ENCODE measurements at regions not wholly inside any gene's neighbourhood (a gene's known extent, or its start where the extent isn't known, plus 50 kb on each side); places are given as distances from the start of the nearest gene placed in this dataset.
A peak's percentile ranks its signal among the peaks of the same experiment; 100 is the strongest.
"Not testable (repeated sequence)": the region's sequence is repeated elsewhere in the genome, so short reads cannot be mapped to it uniquely, and the experiment has no call there.

GRCh38 chr2:89233931-89234330, 542.5 kb downstream of the RPIA start:
- not testable (repeated sequence) for DNase-seq (ENCODE audit: low read depth)

GRCh38 chr2:89234818-89235466, 543.5 kb downstream of the RPIA start:
- DNase-seq (ENCODE audit: low read depth), result not testable (repeated sequence)

More at GRCh38 chr2:89233931-89234330, 542.5 kb downstream of the RPIA start:
- H3K4me3 ChIP-seq (ENCODE audit: control insufficient read depth, low read depth, low read length), result not testable (repeated sequence)

GRCh38 chr2:89236832-89237450, 545.5 kb downstream of the RPIA start:
- H3K4me3 ChIP-seq (ENCODE audit: control insufficient read depth, low read depth, low read length); DNase-seq (ENCODE audit: low read depth): not testable (repeated sequence)

More at GRCh38 chr2:89234818-89235466, 543.5 kb downstream of the RPIA start:
- H3K4me3 ChIP-seq (ENCODE audit: control insufficient read depth, low read depth, low read length), result not testable (repeated sequence)

GRCh38 chr2:89237783-89238182, 546.3 kb downstream of the RPIA start:
- not testable (repeated sequence) for H3K4me3 ChIP-seq (ENCODE audit: control insufficient read depth, low read depth, low read length); DNase-seq (ENCODE audit: low read depth)

GRCh38 chr2:89243114-89243700, 551.7 kb downstream of the RPIA start:
- peak; percentile 17 for TF ChIP-seq CTCF (conservative IDR thresholded peaks at IDR 0.05; ENCODE audit: control insufficient read depth, insufficient read depth, low read depth, low read length)
- not testable (repeated sequence) for H3K4me3 ChIP-seq (ENCODE audit: control insufficient read depth, low read depth, low read length)
- DNase-seq (ENCODE audit: low read depth), result peak; percentile 16

- DNase-seq (ENCODE audit: low read depth), result not testable (repeated sequence)
Observed at GRCh38 chr2:89244407-89244806, 552.9 kb downstream of the RPIA start.

GRCh38 chr2:89245478-89245877, 554.0 kb downstream of the RPIA start:
- not testable (repeated sequence) for DNase-seq (ENCODE audit: low read depth); H3K4me3 ChIP-seq (ENCODE audit: control insufficient read depth, low read depth, low read length)

More at GRCh38 chr2:89244407-89244806, 552.9 kb downstream of the RPIA start:
- H3K4me3 ChIP-seq (ENCODE audit: control insufficient read depth, low read depth, low read length), result not testable (repeated sequence)

GRCh38 chr2:89246027-89246426, 554.6 kb downstream of the RPIA start:
- DNase-seq (ENCODE audit: low read depth); H3K4me3 ChIP-seq (ENCODE audit: control insufficient read depth, low read depth, low read length): not testable (repeated sequence)

GRCh38 chr2:89246620-89247019, 555.1 kb downstream of the RPIA start:
- peak; percentile 78 for DNase-seq (ENCODE audit: low read depth)
- H3K4me3 ChIP-seq (ENCODE audit: control insufficient read depth, low read depth, low read length), result not testable (repeated sequence)

GRCh38 chr2:89255013-89255412, 563.5 kb downstream of the RPIA start:
- not testable (repeated sequence) for DNase-seq (ENCODE audit: low read depth); H3K4me3 ChIP-seq (ENCODE audit: control insufficient read depth, low read depth, low read length)

GRCh38 chr2:89273443-89273842, 582.0 kb downstream of the RPIA start:
- DNase-seq (ENCODE audit: low read depth); H3K4me3 ChIP-seq (ENCODE audit: control insufficient read depth, low read depth, low read length): not testable (repeated sequence)

- not testable (repeated sequence) for DNase-seq (ENCODE audit: low read depth); H3K4me3 ChIP-seq (ENCODE audit: control insufficient read depth, low read depth, low read length)
Observed at GRCh38 chr2:89280536-89280935, 589.1 kb downstream of the RPIA start.

GRCh38 chr2:89286448-89287080, 595.1 kb downstream of the RPIA start:
- H3K4me3 ChIP-seq (ENCODE audit: control insufficient read depth, low read depth, low read length); DNase-seq (ENCODE audit: low read depth): not testable (repeated sequence)

- H3K4me3 ChIP-seq (ENCODE audit: control insufficient read depth, low read depth, low read length), result not testable (repeated sequence)
Observed at GRCh38 chr2:89287084-89287483, 595.6 kb downstream of the RPIA start.

GRCh38 chr2:89291717-89292298, 600.3 kb downstream of the RPIA start:
- not testable (repeated sequence) for H3K4me3 ChIP-seq (ENCODE audit: control insufficient read depth, low read depth, low read length); DNase-seq (ENCODE audit: low read depth)

More at GRCh38 chr2:89287084-89287483, 595.6 kb downstream of the RPIA start:
- DNase-seq (ENCODE audit: low read depth), result not testable (repeated sequence)

GRCh38 chr2:89293399-89293798, 601.9 kb downstream of the RPIA start:
- not testable (repeated sequence) for DNase-seq (ENCODE audit: low read depth); H3K4me3 ChIP-seq (ENCODE audit: control insufficient read depth, low read depth, low read length)

GRCh38 chr2:89294335-89294734, 602.9 kb downstream of the RPIA start:
- not testable (repeated sequence) for H3K4me3 ChIP-seq (ENCODE audit: control insufficient read depth, low read depth, low read length); DNase-seq (ENCODE audit: low read depth)
